ENCODE measurements at regions not wholly inside any gene's neighbourhood (a gene's known extent, or its start where the extent isn't known, plus 50 kb on each side); places are given as distances from the start of the nearest gene placed in this dataset.

GRCh38 chrX:781224-782204, 150.9 kb downstream of the SHOX start:
- TF ChIP-seq CTCF (IDR thresholded peaks at IDR 0.05) (no peak), POLR2A (IDR thresholded peaks at IDR 0.05) (no peak)

All from upper lobe of left lung (tissue), 4 donors.